Gastroesophageal sphincter (tissue), 4 donors: ENCODE measurements at regions not wholly inside any gene's neighbourhood (a gene's known extent, or its start where the extent isn't known, plus 50 kb on each side); places are given as distances from the start of the nearest gene placed in this dataset.
A peak's percentile ranks its signal among the peaks of the same experiment; 100 is the strongest.

Source experiments
- ATAC-seq: fragments of 150-250 bp; one replicate; pipeline ENCODE4 v1.9.1; 2016; ENCODE audit warnings: mild to moderate bottlenecking, moderate library complexity
- H3K27ac ChIP-seq, 4 donors: fragments of 200-600 bp; sonication (generic) in 3 of 4; 1 replicate in 3 of 4; 2 replicates in 1 of 4; pipeline ENCODE4 v1.5.1; 2016 to 2019
- H3K27me3 ChIP-seq: fragments of 200-600 bp; sonication (generic); one replicate; pipeline ENCODE4 v1.5.1; 2019
- H3K36me3 ChIP-seq, 2 donors: fragments of 200-600 bp; sonication (generic); one replicate each; pipeline ENCODE4 v1.5.1; 2019; ENCODE audit warnings: control low read depth in 1 of 2
- H3K4me1 ChIP-seq, 3 donors: fragments of 200-600 bp; sonication (generic); 1 replicate in 2 of 3; 2 replicates in 1 of 3; pipeline ENCODE4 v1.5.1; 2016 to 2019; ENCODE audit warnings: control low read depth in 2 of 3
- H3K4me3 ChIP-seq, 2 donors: fragments of 200-600 bp; sonication (generic); one replicate each; pipeline ENCODE4 v1.5.1; 2019; ENCODE audit warnings: mild to moderate bottlenecking in 1 of 2, moderate library complexity in 1 of 2
- H3K9me3 ChIP-seq, 3 donors: fragments of 200-600 bp; sonication (generic); one replicate each; pipeline ENCODE4 v1.5.1; 2017 to 2019; ENCODE audit warnings: control low read depth in 2 of 3
- EP300 ChIP-seq: sonication (generic); formaldehyde crosslinking; IDR thresholded peaks from one replicate; pipeline ENCODE4 v1.6.1; 2017; ENCODE audit warnings: antibody characterized with exemption, mild to moderate bottlenecking
- POLR2A ChIP-seq, 2 donors: fragments of 450-650 bp; IDR thresholded peaks; one replicate each; pipeline ENCODE4 v1.6.1; 2017; ENCODE audit warnings: antibody characterized with exemption in 2 of 2, mild to moderate bottlenecking in 2 of 2, moderate library complexity in 1 of 2
- POLR2AphosphoS5 ChIP-seq: sonication (generic); formaldehyde crosslinking; IDR thresholded peaks from one replicate; pipeline ENCODE4 v1.6.1; 2017; ENCODE audit warnings: antibody characterized with exemption
- WGBS, 2 donors: methylation state at CpG; one replicate each; pipeline ENCODE4 v1.1.5; 2018; ENCODE audit warnings: low coverage in 1 of 2; 5-methylcytosine and 5-hydroxymethylcytosine counted together
- TF ChIP-seq, protein P1 (sequence below), 4 experiments: fragments of 200-600 bp in 2 of 4; fragments of 450-650 bp in 2 of 4; sonication (generic) in 1 of 4; IDR thresholded peaks; one replicate each; pipeline ENCODE4 v1.5.1; 2017 to 2019; ENCODE audit warnings: antibody characterized with exemption in 4 of 4, mild to moderate bottlenecking in 2 of 4, moderate library complexity in 2 of 4

DNA sequence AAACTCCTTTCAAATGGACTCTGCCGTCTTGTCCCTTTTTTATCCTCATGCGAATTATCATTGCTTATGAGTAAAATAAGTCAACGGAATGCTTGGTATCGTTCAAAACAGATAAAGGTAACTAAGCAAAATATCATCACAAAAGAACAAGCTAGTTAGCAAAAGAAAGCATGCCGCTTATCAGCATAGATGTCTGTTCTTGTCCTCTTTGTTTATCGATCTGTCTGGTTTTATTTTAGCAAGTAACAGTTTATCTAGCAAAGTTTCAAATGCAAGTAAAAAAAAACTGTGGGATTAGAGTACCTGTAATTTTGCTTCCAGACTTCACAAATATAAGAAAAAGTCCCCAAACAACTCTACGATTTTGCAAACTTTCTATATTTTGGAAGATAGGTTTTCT is 561.5 kb downstream of the USP25 start:
- H3K9me3 ChIP-seq = no peaks in the 10 kb centered on the region
- no peaks in the 10 kb centered on the region for H3K36me3 ChIP-seq
- 85 to 94% methylated on average over 6 to 7 of the region's 7 CpGs for WGBS, 2 donors
- H3K27ac ChIP-seq = no peak overlapping the region
- H3K4me3 ChIP-seq = no peak overlapping the region
- TF ChIP-seq POLR2AphosphoS5 = no peak
- no peak for TF ChIP-seq POLR2A (IDR thresholded peaks at IDR 0.05)
- TF ChIP-seq, protein P1, sequence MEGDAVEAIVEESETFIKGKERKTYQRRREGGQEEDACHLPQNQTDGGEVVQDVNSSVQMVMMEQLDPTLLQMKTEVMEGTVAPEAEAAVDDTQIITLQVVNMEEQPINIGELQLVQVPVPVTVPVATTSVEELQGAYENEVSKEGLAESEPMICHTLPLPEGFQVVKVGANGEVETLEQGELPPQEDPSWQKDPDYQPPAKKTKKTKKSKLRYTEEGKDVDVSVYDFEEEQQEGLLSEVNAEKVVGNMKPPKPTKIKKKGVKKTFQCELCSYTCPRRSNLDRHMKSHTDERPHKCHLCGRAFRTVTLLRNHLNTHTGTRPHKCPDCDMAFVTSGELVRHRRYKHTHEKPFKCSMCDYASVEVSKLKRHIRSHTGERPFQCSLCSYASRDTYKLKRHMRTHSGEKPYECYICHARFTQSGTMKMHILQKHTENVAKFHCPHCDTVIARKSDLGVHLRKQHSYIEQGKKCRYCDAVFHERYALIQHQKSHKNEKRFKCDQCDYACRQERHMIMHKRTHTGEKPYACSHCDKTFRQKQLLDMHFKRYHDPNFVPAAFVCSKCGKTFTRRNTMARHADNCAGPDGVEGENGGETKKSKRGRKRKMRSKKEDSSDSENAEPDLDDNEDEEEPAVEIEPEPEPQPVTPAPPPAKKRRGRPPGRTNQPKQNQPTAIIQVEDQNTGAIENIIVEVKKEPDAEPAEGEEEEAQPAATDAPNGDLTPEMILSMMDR (IDR thresholded peaks at IDR 0.05) = no peak
- no peak for TF ChIP-seq EP300
- peaks cover 0 to 10% (median 0%) of the 10 kb centered on the region in 3 donors for H3K4me1 ChIP-seq
- no peaks in the 10 kb centered on the region for H3K27me3 ChIP-seq
- no peak for ATAC-seq

DNA sequence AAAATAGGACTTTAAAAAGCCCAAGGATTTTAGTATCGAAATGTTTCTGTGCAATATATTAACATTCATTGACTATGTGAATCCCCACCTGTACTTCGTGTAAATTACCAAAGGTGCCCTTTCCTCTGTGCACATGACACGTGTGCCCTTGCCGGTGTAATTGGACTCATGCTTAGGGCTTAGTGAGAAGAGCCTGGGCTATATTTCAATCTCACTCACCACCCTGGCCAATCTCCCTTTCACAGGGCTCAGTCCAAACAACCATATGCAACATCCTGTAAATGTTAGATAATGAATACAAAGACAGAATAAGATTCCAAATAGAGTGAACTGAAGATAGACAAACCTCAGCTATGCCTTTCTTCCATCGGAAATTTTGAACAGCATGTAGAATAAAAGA is 564.3 kb downstream of the USP25 start:
- TF ChIP-seq, protein P1 (IDR thresholded peaks at IDR 0.05) = no peak
- TF ChIP-seq EP300 = no peak
- no peak for TF ChIP-seq POLR2AphosphoS5
- TF ChIP-seq POLR2A (IDR thresholded peaks at IDR 0.05) = no peak
- H3K36me3 ChIP-seq = no peaks in the 10 kb centered on the region
- H3K4me1 ChIP-seq = no peaks in the 10 kb centered on the region
- no peak overlapping the region for H3K4me3 ChIP-seq
- H3K9me3 ChIP-seq = no peaks in the 10 kb centered on the region
- no peak overlapping the region for H3K27ac ChIP-seq
- WGBS, 2 donors = 72 to 96% methylated on average over 3 to 5 of the region's 5 CpGs
- H3K27me3 ChIP-seq = no peaks in the 10 kb centered on the region
- ATAC-seq = no peak

DNA sequence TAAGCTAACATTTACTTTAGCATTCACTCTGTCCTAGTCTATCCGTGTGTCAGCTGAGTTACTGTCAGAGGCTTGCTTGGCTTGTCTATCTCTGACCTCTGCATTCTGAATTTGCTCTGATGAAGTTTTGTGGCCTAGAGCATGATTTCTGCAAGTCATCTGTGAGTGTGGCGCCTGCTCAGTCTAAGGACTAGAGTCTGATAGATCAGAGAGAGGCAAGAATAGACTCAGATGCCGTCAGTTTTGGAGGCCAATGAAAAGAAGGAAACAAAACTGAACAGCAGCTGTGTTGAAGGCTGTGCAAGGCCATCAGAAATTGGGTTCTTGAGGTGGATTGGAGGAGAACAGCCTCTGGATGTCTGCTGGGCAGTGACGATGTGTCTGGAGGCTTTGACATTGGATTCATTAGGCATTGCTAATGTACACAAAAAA is 573.1 kb downstream of the USP25 start:
- H3K27ac ChIP-seq = peak overlapping the region in 3 of 4 donors; percentile 30 to 67 (median 50)
- H3K4me1 ChIP-seq = no peaks in the 10 kb centered on the region
- WGBS, 2 donors = 39 to 53% methylated on average over 4 of the region's 4 CpGs
- peak; percentile 83 for ATAC-seq
- no peaks in the 10 kb centered on the region for H3K36me3 ChIP-seq
- TF ChIP-seq POLR2A (IDR thresholded peaks at IDR 0.05) (no peak), EP300 (no peak), POLR2AphosphoS5 (no peak)
- TF ChIP-seq, protein P1 (IDR thresholded peaks at IDR 0.05) = no peak
- no peak overlapping the region for H3K4me3 ChIP-seq
- H3K9me3 ChIP-seq = no peaks in the 10 kb centered on the region
- H3K27me3 ChIP-seq = no peaks in the 10 kb centered on the region

DNA sequence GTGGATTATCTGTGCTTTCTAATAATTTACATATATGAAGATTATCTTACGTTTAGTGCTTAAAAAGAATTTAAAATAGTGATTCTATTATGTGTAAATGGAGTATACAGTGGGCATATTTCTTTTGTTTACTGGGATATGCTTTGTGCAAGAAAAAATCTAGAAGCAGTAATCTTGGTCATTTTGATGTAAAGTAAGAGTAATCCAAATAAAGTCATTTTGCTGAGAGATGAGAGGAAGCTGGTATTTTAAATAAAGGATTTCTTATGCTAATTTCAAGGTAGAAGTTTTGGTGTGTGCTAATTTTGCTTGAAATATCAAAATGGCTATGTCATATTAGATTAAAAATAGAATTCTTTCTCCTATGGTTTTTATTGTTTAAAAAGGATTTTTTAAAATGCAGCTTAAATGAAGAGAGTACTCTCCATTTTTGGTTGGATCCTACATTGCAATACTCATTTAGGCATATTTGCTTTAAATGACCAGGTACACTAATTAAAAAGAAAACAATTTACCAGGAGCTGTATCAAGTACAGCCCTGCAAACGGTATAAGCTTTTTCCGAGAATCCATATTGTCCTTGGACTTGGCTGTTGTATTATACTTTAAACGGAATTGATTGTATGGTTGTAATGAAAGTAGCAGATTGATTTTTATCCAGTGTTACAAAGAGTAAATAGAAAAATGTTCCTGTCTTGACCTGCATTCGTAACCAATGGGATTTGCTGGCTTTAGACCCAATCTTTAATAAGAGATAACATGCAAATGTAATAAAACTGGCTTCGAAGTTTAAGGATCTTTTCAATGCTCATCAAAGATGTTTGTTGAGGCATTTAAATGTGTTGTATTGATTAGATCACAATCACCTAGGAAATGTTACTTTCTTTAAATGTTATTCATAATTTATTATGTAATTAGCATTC is 574.7 kb downstream of the USP25 start:
- Histone ChIP-seq H3K27me3 (no peaks in the 10 kb centered on the region), H3K9me3 (no peaks in the 10 kb centered on the region), H3K27ac (peak overlapping the region in 3 of 4 donors; percentile 24 to 66 (median 41)), H3K4me1 (no peaks in the 10 kb centered on the region), H3K4me3 (no peak overlapping the region), H3K36me3 (no peaks in the 10 kb centered on the region)
- TF ChIP-seq EP300 (no peak), POLR2A (IDR thresholded peaks at IDR 0.05) (no peak), POLR2AphosphoS5 (no peak)
- TF ChIP-seq, protein P1 (IDR thresholded peaks at IDR 0.05) = no peak
- 72 to 80% methylated on average over 6 of the region's 6 CpGs for WGBS, 2 donors
- ATAC-seq = no peak

DNA sequence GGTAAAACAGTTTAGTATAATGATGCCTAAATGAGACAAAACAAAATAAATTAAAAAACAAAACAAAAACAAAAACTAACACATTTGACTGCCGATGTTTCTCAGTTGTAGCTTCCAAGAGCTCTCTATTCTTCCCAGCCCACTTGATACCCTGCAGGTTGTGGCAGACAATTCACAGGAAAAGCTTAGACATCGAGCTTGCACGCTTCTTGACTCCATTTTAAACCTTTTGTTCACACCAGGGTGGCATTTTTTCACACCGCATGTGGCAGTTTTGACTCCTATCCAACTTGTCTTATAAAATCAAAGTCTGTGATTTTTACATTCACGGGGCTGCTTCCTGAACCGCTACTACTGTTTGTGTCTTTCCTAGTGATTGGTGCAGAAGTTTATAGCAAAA is 575.9 kb downstream of the USP25 start:
- H3K27me3 ChIP-seq = no peaks in the 10 kb centered on the region
- TF ChIP-seq, protein P1 (IDR thresholded peaks at IDR 0.05) = no peak
- TF ChIP-seq POLR2AphosphoS5 (no peak), POLR2A (IDR thresholded peaks at IDR 0.05) (no peak), EP300 (no peak)
- 43 to 48% methylated on average over 5 to 6 of the region's 6 CpGs for WGBS, 2 donors
- no peaks in the 10 kb centered on the region for H3K4me1 ChIP-seq
- H3K9me3 ChIP-seq = no peaks in the 10 kb centered on the region
- peak overlapping the region; percentile 39 to 66 (median 48) for H3K27ac ChIP-seq
- no peaks in the 10 kb centered on the region for H3K36me3 ChIP-seq
- ATAC-seq = no peak
- peak overlapping the region in 1 of 2 donors; percentile 25 for H3K4me3 ChIP-seq
